ENCODE measurements at regions not wholly inside any gene's neighbourhood (a gene's known extent, or its start where the extent isn't known, plus 50 kb on each side); places are given as distances from the start of the nearest gene placed in this dataset.

DNA sequence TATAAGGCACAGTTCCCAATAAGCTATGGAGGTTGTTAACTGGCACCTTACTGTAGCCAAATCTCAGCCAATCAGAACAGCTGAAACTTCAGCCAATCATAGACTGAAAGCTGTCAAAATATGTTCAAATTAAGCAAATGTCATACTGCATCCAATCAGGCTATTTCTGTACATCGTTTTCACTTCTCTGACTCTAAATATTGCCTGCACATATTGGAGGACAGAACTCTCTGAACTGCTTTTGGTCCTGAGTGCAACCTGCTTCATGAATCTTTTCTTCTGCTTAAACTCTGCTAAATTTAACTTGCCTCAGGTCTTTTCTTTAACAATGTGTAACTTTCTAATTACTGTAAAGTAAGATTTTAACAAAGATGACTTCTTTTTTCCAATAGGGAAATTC is 1198.9 kb upstream of the PCDH7 start:
- no peak for TF ChIP-seq NFRKB (IDR thresholded peaks at IDR 0.05)
- CTCF ChIA-PET: no interaction called here
- no peak for DNase-seq (ENCODE audit: extremely low spot score)
- POLR2A ChIA-PET: no interaction called here

- TF ChIP-seq ARNT (IDR thresholded peaks at IDR 0.05): no peak
- no peak for TF ChIP-seq ELF4 (IDR thresholded peaks at IDR 0.05)
- TF ChIP-seq BHLHE40 (IDR thresholded peaks at IDR 0.05; ENCODE audit: borderline replicate concordance): no peak
- TF ChIP-seq SUZ12 (IDR thresholded peaks at IDR 0.05): no peak
- no peak for TF ChIP-seq CTBP1 (IDR thresholded peaks at IDR 0.05; ENCODE audit: borderline replicate concordance)
- no peak for TF ChIP-seq TARDBP (IDR thresholded peaks at IDR 0.05)
- TF ChIP-seq LEF1 (IDR thresholded peaks at IDR 0.05; ENCODE audit: borderline replicate concordance): no peak
- no peak for TF ChIP-seq FOXA1 (IDR thresholded peaks at IDR 0.05)
- no peak for TF ChIP-seq FOXK2 (IDR thresholded peaks at IDR 0.05)
- no peak for TF ChIP-seq HDGF (IDR thresholded peaks at IDR 0.05; ENCODE audit: borderline replicate concordance)
- TF ChIP-seq ZNF384 (IDR thresholded peaks at IDR 0.05): no peak
- TF ChIP-seq SP1 (IDR thresholded peaks at IDR 0.05): no peak
- TF ChIP-seq FOXM1 (IDR thresholded peaks at IDR 0.05; ENCODE audit: borderline replicate concordance): no peak
- no peak for TF ChIP-seq L3MBTL2 (conservative IDR thresholded peaks at IDR 0.05)
- no peak for TF ChIP-seq NFRKB (IDR thresholded peaks at IDR 0.05)
- TF ChIP-seq, protein P1, sequence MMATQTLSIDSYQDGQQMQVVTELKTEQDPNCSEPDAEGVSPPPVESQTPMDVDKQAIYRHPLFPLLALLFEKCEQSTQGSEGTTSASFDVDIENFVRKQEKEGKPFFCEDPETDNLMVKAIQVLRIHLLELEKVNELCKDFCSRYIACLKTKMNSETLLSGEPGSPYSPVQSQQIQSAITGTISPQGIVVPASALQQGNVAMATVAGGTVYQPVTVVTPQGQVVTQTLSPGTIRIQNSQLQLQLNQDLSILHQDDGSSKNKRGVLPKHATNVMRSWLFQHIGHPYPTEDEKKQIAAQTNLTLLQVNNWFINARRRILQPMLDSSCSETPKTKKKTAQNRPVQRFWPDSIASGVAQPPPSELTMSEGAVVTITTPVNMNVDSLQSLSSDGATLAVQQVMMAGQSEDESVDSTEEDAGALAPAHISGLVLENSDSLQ (IDR thresholded peaks at IDR 0.05): no peak
- DNase-seq (ENCODE audit: extremely low spot score): no peak
- ChIA-PET CTCF (no interaction called here), POLR2A (no interaction called here)
Observed at GRCh38 chr4:29536745-29537144, 1183.4 kb upstream of the PCDH7 start.

DNA sequence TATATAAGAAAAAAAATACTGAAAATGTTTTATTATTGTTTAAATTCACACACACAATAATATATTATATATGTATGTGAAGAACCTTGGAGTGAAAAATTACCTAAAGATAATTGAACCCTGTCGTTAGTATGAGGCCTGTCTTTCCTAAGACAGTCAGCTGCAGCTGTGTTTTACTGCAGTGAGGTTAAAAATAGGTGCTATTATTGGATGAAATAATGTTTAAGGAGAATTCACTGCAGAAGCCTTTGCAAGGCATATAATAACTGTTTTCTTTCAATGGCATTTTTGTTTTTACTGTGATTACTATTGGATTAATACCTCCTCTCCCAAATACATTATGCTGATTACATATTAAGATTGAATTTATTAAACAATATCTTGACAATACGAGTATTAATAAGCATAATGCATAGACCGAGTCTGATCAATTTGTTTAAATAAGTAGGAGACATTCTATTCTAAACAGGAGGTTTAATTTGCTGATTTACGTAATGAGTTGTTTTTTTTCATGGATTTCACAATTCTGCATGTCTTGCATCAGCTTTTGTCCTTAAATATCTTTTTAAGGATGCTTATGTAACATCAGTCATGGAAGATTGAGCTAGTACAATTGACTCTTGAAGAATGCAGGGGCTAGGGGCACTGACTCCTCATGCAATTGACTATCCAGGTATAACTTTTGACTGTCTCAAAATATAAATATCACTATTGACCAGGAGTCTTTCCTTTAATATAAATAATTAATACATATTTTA is 1181.1 kb upstream of the PCDH7 start:
- ChIA-PET CTCF (no interaction called here), POLR2A (no interaction called here)
- DNase-seq (ENCODE audit: extremely low spot score): no peak
- TF ChIP-seq FOXK2 (IDR thresholded peaks at IDR 0.05): no peak
- no peak for TF ChIP-seq FOXM1 (IDR thresholded peaks at IDR 0.05; ENCODE audit: borderline replicate concordance)
- TF ChIP-seq ELF4 (IDR thresholded peaks at IDR 0.05): no peak
- TF ChIP-seq FOXA1 (IDR thresholded peaks at IDR 0.05): no peak
- no peak for TF ChIP-seq SUZ12 (IDR thresholded peaks at IDR 0.05)
- TF ChIP-seq ARNT (IDR thresholded peaks at IDR 0.05): no peak
- TF ChIP-seq ZNF384 (IDR thresholded peaks at IDR 0.05): no peak
- TF ChIP-seq BHLHE40 (IDR thresholded peaks at IDR 0.05; ENCODE audit: borderline replicate concordance): no peak
- TF ChIP-seq TARDBP (IDR thresholded peaks at IDR 0.05): no peak
- TF ChIP-seq HDGF (IDR thresholded peaks at IDR 0.05; ENCODE audit: borderline replicate concordance): no peak
- TF ChIP-seq LEF1 (IDR thresholded peaks at IDR 0.05; ENCODE audit: borderline replicate concordance): no peak
- no peak for TF ChIP-seq L3MBTL2 (conservative IDR thresholded peaks at IDR 0.05)
- TF ChIP-seq SP1 (IDR thresholded peaks at IDR 0.05): no peak
- TF ChIP-seq CTBP1 (IDR thresholded peaks at IDR 0.05; ENCODE audit: borderline replicate concordance): no peak
- TF ChIP-seq NFRKB (IDR thresholded peaks at IDR 0.05): no peak
- TF ChIP-seq, protein P1 (IDR thresholded peaks at IDR 0.05): no peak

GRCh38 chr4:29540439-29541102 is 1179.6 kb upstream of the PCDH7 start:
- ChIA-PET POLR2A (no interaction called here), CTCF (no interaction called here)
- TF ChIP-seq, protein P1 (IDR thresholded peaks at IDR 0.05): no peak
- TF ChIP-seq ARNT (IDR thresholded peaks at IDR 0.05) (no peak), L3MBTL2 (conservative IDR thresholded peaks at IDR 0.05) (no peak), LEF1 (IDR thresholded peaks at IDR 0.05; ENCODE audit: borderline replicate concordance) (no peak), CTBP1 (IDR thresholded peaks at IDR 0.05; ENCODE audit: borderline replicate concordance) (no peak), NFRKB (IDR thresholded peaks at IDR 0.05) (no peak), BHLHE40 (IDR thresholded peaks at IDR 0.05; ENCODE audit: borderline replicate concordance) (no peak), HDGF (IDR thresholded peaks at IDR 0.05; ENCODE audit: borderline replicate concordance) (no peak), SUZ12 (IDR thresholded peaks at IDR 0.05) (no peak), ELF4 (IDR thresholded peaks at IDR 0.05) (no peak), FOXA1 (IDR thresholded peaks at IDR 0.05) (no peak)
- no peak for DNase-seq (ENCODE audit: extremely low spot score)

DNA sequence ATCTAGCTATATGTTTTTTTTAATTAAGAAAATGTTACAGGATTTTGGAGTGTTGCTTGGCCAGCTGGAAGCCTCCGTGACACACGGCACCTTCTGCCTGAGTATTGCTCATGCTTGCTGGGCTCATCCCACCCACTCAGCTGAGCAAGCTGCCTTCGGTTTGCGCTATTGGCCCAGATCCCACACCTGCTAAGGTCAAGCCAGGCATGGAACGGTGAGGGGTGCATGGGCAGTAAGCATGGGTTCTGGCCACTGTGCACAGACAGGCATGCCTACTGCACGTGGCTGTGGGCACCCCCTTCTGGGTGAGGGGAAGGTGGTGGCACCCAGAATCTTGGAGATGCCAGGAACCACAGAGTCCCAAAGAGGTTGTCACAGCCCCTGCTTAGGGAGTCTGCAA is 1178.4 kb upstream of the PCDH7 start:
- TF ChIP-seq HDGF (IDR thresholded peaks at IDR 0.05; ENCODE audit: borderline replicate concordance) (no peak), FOXK2 (IDR thresholded peaks at IDR 0.05) (no peak), FOXM1 (IDR thresholded peaks at IDR 0.05; ENCODE audit: borderline replicate concordance) (no peak), NFRKB (IDR thresholded peaks at IDR 0.05) (no peak), BHLHE40 (IDR thresholded peaks at IDR 0.05; ENCODE audit: borderline replicate concordance) (no peak), LEF1 (IDR thresholded peaks at IDR 0.05; ENCODE audit: borderline replicate concordance) (no peak), TARDBP (IDR thresholded peaks at IDR 0.05) (no peak), ZNF384 (IDR thresholded peaks at IDR 0.05) (no peak), SUZ12 (IDR thresholded peaks at IDR 0.05) (no peak), ARNT (IDR thresholded peaks at IDR 0.05) (no peak)
- TF ChIP-seq, protein P1 (IDR thresholded peaks at IDR 0.05): no peak
- ChIA-PET CTCF (no interaction called here), POLR2A (no interaction called here)
- DNase-seq (ENCODE audit: extremely low spot score): no peak

Measured in HEK293T (cell line).